CD8-positive, alpha-beta memory T cell (primary cell): ENCODE measurements at regions not wholly inside any gene's neighbourhood (a gene's known extent, or its start where the extent isn't known, plus 50 kb on each side); places are given as distances from the start of the nearest gene placed in this dataset.

Source experiments
- CTCF ChIA-PET: fragments of 350-600 bp; sonication (Branson Sonifier 250); formaldehyde crosslinking; loops from one replicate; lab custom pipeline; 2021; ENCODE audit warnings: antibody characterized with exemption; lab: Charles Lee
- POLR2A ChIA-PET: fragments of 350-600 bp; sonication (Branson Sonifier 250); formaldehyde crosslinking; loops from one replicate; lab custom pipeline; 2021; ENCODE audit warnings: antibody characterized with exemption; lab: Charles Lee
- DNase-seq, 5 donors: peaks; one replicate each; pipeline versions ENCODE4 v3.0.0 to v3.0.0-alpha.2; 2020 to 2022; ENCODE audit warnings: mixed read lengths in 1 of 5
- H3K27ac ChIP-seq: one replicate; pipeline ENCODE4 v1.7.0; 2013; ENCODE audit warnings: low read depth, mild to moderate bottlenecking, low read length, moderate library complexity
- H3K27me3 ChIP-seq: 2 replicates; pipeline ENCODE4 v1.7.0; 2013; ENCODE audit warnings: low read length, mild to moderate bottlenecking; ENCODE audit not compliant: insufficient read depth, poor library complexity, severe bottlenecking
- H3K36me3 ChIP-seq: 2 replicates; pipeline ENCODE4 v1.7.0; 2013; ENCODE audit warnings: mild to moderate bottlenecking, low read length, moderate library complexity; ENCODE audit not compliant: insufficient read depth
- H3K4me1 ChIP-seq: 2 replicates; pipeline ENCODE4 v1.7.0; 2013; ENCODE audit warnings: mild to moderate bottlenecking, low read length, moderate library complexity; ENCODE audit not compliant: insufficient read depth
- H3K4me3 ChIP-seq: 2 replicates; pipeline ENCODE4 v1.7.0; 2013; ENCODE audit warnings: mild to moderate bottlenecking, low read length
- H3K9me3 ChIP-seq: 2 replicates; pipeline ENCODE4 v1.7.0; 2013; ENCODE audit warnings: mild to moderate bottlenecking, low read length
- H3K27ac Mint-ChIP-seq, 8 donors: one replicate each; pipeline ENCODE4 v1.8.0; 2020 to 2021; ENCODE audit warnings: mixed read lengths in 8 of 8, mild to moderate bottlenecking in 6 of 8, inconsistent platforms in 3 of 8, moderate library complexity in 3 of 8
- H3K27me3 Mint-ChIP-seq, 2 donors: one replicate each; pipeline ENCODE4 v1.8.0; 2020 to 2021; ENCODE audit warnings: mixed read lengths in 2 of 2, mild to moderate bottlenecking in 1 of 2, moderate library complexity in 1 of 2
- H3K36me3 Mint-ChIP-seq, 3 donors: one replicate each; pipeline ENCODE4 v1.8.0; 2020 to 2021; ENCODE audit warnings: mixed read lengths in 3 of 3, inconsistent platforms in 1 of 3, mild to moderate bottlenecking in 1 of 3
- H3K4me1 Mint-ChIP-seq, 3 donors: one replicate each; pipeline ENCODE4 v1.8.0; 2020 to 2021; ENCODE audit warnings: mixed read lengths in 3 of 3, inconsistent platforms in 1 of 3, mild to moderate bottlenecking in 1 of 3
- H3K4me3 Mint-ChIP-seq, 7 donors: one replicate each; pipeline ENCODE4 v1.8.0; 2020 to 2021; ENCODE audit warnings: mixed read lengths in 7 of 7, mild to moderate bottlenecking in 6 of 7, moderate library complexity in 4 of 7, inconsistent platforms in 2 of 7
- H3K9me3 Mint-ChIP-seq, 5 donors: one replicate each; pipeline ENCODE4 v1.8.0; 2020 to 2022; ENCODE audit warnings: mixed read lengths in 5 of 5, mild to moderate bottlenecking in 3 of 5, moderate library complexity in 2 of 5, inconsistent platforms in 1 of 5

GRCh38 chr2:219877728-219878127 lies 250.3 kb downstream of the SLC4A3 start:
- ChIA-PET POLR2A (no interaction called here), CTCF (no interaction called here)
- H3K4me3 Mint-ChIP-seq = no peak overlapping the region
- peaks cover 0 to 2% (median 0%) of the 10 kb centered on the region in 5 donors for H3K9me3 Mint-ChIP-seq
- no peaks in the 10 kb centered on the region for H3K4me1 ChIP-seq
- no peak for DNase-seq
- H3K4me3 ChIP-seq = no peak overlapping the region
- H3K27me3 Mint-ChIP-seq = peaks cover 0 to 1% of the 10 kb centered on the region in 2 donors
- no peaks in the 10 kb centered on the region for H3K36me3 ChIP-seq
- H3K27ac Mint-ChIP-seq = no peak overlapping the region
- no peaks in the 10 kb centered on the region for H3K36me3 Mint-ChIP-seq
- no peaks in the 10 kb centered on the region for H3K4me1 Mint-ChIP-seq
- H3K9me3 ChIP-seq = no peaks in the 10 kb centered on the region
- H3K27me3 ChIP-seq = no peaks in the 10 kb centered on the region
- H3K27ac ChIP-seq = no peak overlapping the region

- Mint-ChIP-seq H3K4me3 (no peak overlapping the region), H3K9me3 (peaks cover 0 to 2% (median 0%) of the 10 kb centered on the region in 5 donors), H3K36me3 (no peaks in the 10 kb centered on the region), H3K27ac (no peak overlapping the region), H3K27me3 (no peaks in the 10 kb centered on the region), H3K4me1 (no peaks in the 10 kb centered on the region)
- no peaks in the 10 kb centered on the region for H3K9me3 ChIP-seq
- POLR2A ChIA-PET = no interaction called here
- H3K4me1 ChIP-seq = no peaks in the 10 kb centered on the region
- no peak overlapping the region for H3K27ac ChIP-seq
- no peak overlapping the region for H3K4me3 ChIP-seq
- no peak for DNase-seq
- no peaks in the 10 kb centered on the region for H3K27me3 ChIP-seq
- CTCF ChIA-PET = no interaction called here
- H3K36me3 ChIP-seq = no peaks in the 10 kb centered on the region
These were observed 251.1 kb downstream of the SLC4A3 start for GRCh38 chr2:219878516-219878915.

DNA sequence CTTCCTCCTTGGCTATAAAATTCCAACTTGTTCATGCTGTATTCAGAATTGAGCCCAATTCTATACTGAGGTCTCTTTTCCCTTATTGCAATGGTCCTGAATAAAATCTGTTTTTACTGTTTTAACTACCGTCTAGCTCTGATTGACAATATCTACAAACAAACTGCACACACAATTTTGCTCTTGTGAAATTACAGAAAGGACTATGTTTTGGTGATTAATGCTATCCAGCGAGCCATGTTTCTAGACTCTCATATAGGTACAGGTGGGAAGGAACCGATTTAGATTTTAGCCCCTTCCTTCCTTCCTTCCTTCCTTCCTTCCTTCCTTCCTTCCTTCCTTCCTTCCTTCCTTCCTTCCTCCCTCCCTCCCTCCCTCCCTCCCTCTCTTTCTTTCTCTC lies 254.4 kb downstream of the SLC4A3 start:
- Mint-ChIP-seq H3K9me3 (peaks cover 0 to 5% (median 0%) of the 10 kb centered on the region in 5 donors), H3K4me3 (no peak overlapping the region), H3K27me3 (peaks cover 5 to 11% of the 10 kb centered on the region in 2 donors), H3K36me3 (no peaks in the 10 kb centered on the region), H3K27ac (no peak overlapping the region), H3K4me1 (no peaks in the 10 kb centered on the region)
- H3K9me3 ChIP-seq = no peaks in the 10 kb centered on the region
- H3K27ac ChIP-seq = no peak overlapping the region
- CTCF ChIA-PET = no interaction called here
- no peak overlapping the region for H3K4me3 ChIP-seq
- no peaks in the 10 kb centered on the region for H3K4me1 ChIP-seq
- DNase-seq = no peak
- H3K27me3 ChIP-seq = no peaks in the 10 kb centered on the region
- POLR2A ChIA-PET = no interaction called here
- H3K36me3 ChIP-seq = no peaks in the 10 kb centered on the region

DNA sequence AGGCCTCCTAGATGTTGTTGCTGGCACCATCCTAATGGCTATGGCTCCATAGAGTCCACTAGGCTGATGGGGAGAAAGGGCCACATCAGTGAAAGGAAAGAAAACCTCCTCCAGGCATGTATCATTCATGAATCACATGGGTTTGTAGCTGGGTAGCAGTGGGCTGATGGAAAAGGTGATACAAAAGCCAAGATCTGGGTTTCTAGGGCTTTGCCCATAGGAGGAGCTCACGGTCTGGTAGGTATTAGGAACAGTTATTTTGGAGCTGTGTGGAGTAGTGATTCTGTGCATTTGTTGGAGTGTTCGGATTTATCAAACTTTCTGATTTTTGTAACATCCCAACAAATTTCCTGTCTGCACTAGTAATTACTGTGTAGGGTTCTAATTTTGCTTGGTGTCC lies 259.2 kb downstream of the SLC4A3 start:
- no peaks in the 10 kb centered on the region for H3K27me3 ChIP-seq
- H3K4me1 ChIP-seq = no peaks in the 10 kb centered on the region
- H3K27ac ChIP-seq = no peak overlapping the region
- H3K9me3 Mint-ChIP-seq = peaks cover 0 to 4% (median 0%) of the 10 kb centered on the region in 5 donors
- no peaks in the 10 kb centered on the region for H3K9me3 ChIP-seq
- H3K27ac Mint-ChIP-seq = no peak overlapping the region
- no peak overlapping the region for H3K4me3 ChIP-seq
- POLR2A ChIA-PET = no interaction called here
- DNase-seq = no peak
- peaks cover 6 to 12% of the 10 kb centered on the region in 2 donors for H3K27me3 Mint-ChIP-seq
- H3K4me1 Mint-ChIP-seq = no peaks in the 10 kb centered on the region
- no peak overlapping the region for H3K4me3 Mint-ChIP-seq
- H3K36me3 ChIP-seq = no peaks in the 10 kb centered on the region
- CTCF ChIA-PET = no interaction called here
- no peaks in the 10 kb centered on the region for H3K36me3 Mint-ChIP-seq

GRCh38 chr2:219887870-219888269 lies 260.4 kb downstream of the SLC4A3 start:
- Histone ChIP-seq H3K27ac (no peak overlapping the region), H3K9me3 (no peaks in the 10 kb centered on the region), H3K36me3 (no peaks in the 10 kb centered on the region), H3K4me1 (no peaks in the 10 kb centered on the region), H3K4me3 (no peak overlapping the region), H3K27me3 (no peaks in the 10 kb centered on the region)
- Mint-ChIP-seq H3K36me3 (no peaks in the 10 kb centered on the region), H3K27me3 (peaks cover 6 to 12% of the 10 kb centered on the region in 2 donors), H3K27ac (no peak overlapping the region), H3K4me1 (no peaks in the 10 kb centered on the region), H3K4me3 (no peak overlapping the region), H3K9me3 (peaks cover 0 to 4% (median 0%) of the 10 kb centered on the region in 5 donors)
- POLR2A ChIA-PET = no interaction called here
- no peak for DNase-seq
- CTCF ChIA-PET = no interaction called here

DNA sequence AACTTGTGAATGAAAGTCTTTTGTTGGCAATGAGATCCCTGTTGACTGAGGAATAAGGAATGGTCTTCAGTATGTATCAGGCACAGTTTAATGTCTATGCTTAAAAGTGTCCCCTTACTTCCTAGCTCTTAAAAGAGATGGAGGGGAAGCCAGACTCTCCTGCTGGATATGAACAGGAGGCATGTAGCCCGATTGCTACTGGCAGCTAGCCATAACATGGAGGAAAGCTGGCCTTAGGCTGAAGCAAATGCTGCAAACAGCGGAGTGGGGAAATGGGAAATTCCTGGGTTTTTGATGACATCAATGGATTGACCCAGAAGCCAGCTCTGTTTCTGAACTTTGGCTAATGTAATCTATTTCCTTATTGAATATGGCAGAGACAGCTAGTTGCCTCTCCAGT lies 266.1 kb downstream of the SLC4A3 start:
- DNase-seq = no peak
- H3K4me3 Mint-ChIP-seq = no peak overlapping the region
- Histone ChIP-seq H3K9me3 (no peaks in the 10 kb centered on the region), H3K4me1 (no peaks in the 10 kb centered on the region), H3K27ac (no peak overlapping the region), H3K27me3 (no peaks in the 10 kb centered on the region), H3K36me3 (no peaks in the 10 kb centered on the region), H3K4me3 (no peak overlapping the region)
- ChIA-PET POLR2A (no interaction called here), CTCF (no interaction called here)
- peaks cover 0 to 5% of the 10 kb centered on the region in 2 donors for H3K27me3 Mint-ChIP-seq
- no peaks in the 10 kb centered on the region for H3K36me3 Mint-ChIP-seq
- H3K4me1 Mint-ChIP-seq = no peaks in the 10 kb centered on the region
- H3K9me3 Mint-ChIP-seq = peaks cover 0 to 6% (median 0%) of the 10 kb centered on the region in 5 donors
- H3K27ac Mint-ChIP-seq = no peak overlapping the region

DNA sequence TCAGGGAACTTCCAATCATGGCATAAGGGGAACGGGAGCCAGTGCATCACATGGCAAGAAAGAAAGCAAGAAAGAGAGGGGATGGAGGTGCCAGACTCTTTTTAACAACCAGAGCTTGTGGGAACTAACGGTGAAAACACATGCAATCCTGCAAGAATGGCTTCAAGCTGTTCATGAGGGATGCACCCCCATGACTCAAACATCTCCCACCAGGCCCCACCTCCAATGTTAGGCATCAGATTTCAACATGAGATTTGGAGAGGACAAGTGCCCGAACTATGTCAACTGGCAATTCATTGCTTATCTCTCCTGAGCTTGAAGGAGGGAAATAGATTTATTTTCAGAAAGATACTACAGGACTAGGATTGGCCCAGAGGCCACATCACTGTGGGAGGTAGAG lies 270.0 kb downstream of the SLC4A3 start:
- peaks cover 0 to 3% of the 10 kb centered on the region in 2 donors for H3K27me3 Mint-ChIP-seq
- H3K27me3 ChIP-seq = no peaks in the 10 kb centered on the region
- POLR2A ChIA-PET = no interaction called here
- H3K27ac Mint-ChIP-seq = no peak overlapping the region
- H3K27ac ChIP-seq = no peak overlapping the region
- no peaks in the 10 kb centered on the region for H3K36me3 ChIP-seq
- H3K4me3 Mint-ChIP-seq = no peak overlapping the region
- H3K4me1 Mint-ChIP-seq = no peaks in the 10 kb centered on the region
- no peaks in the 10 kb centered on the region for H3K36me3 Mint-ChIP-seq
- peaks cover 0 to 6% (median 0%) of the 10 kb centered on the region in 5 donors for H3K9me3 Mint-ChIP-seq
- H3K4me3 ChIP-seq = no peak overlapping the region
- no peak for DNase-seq
- CTCF ChIA-PET = no interaction called here
- no peaks in the 10 kb centered on the region for H3K4me1 ChIP-seq
- H3K9me3 ChIP-seq = no peaks in the 10 kb centered on the region

DNA sequence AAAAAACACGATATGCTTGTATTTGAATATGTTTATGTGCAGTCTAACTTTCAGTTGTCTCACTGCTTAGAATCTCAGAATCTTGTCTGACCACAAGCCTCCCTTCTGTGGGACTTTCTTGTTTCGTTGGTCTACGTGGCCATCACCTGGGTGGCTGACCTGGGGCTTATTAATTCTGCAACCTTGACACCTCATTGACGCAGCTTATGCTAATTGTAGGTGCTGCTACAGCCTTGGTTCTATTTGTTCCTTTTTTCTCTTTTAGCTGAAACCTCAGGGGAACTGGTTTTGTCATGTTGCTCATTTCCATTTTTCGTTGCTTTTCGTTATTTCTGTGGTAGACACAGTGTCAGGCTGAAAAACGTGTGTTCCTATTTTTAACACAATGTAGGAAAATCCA lies 273.7 kb downstream of the SLC4A3 start:
- ChIA-PET CTCF (no interaction called here), POLR2A (no interaction called here)
- Mint-ChIP-seq H3K9me3 (peaks cover 0 to 2% (median 0%) of the 10 kb centered on the region in 5 donors), H3K36me3 (no peaks in the 10 kb centered on the region), H3K27me3 (peaks cover 2 to 7% of the 10 kb centered on the region in 2 donors), H3K27ac (no peak overlapping the region), H3K4me3 (no peak overlapping the region), H3K4me1 (no peaks in the 10 kb centered on the region)
- no peak overlapping the region for H3K4me3 ChIP-seq
- no peaks in the 10 kb centered on the region for H3K27me3 ChIP-seq
- no peak overlapping the region for H3K27ac ChIP-seq
- H3K36me3 ChIP-seq = no peaks in the 10 kb centered on the region
- no peak for DNase-seq
- no peaks in the 10 kb centered on the region for H3K4me1 ChIP-seq
- no peaks in the 10 kb centered on the region for H3K9me3 ChIP-seq
